Renal pelvis (tissue), 1 donor: ENCODE measurements at regions not wholly inside any gene's neighbourhood (a gene's known extent, or its start where the extent isn't known, plus 50 kb on each side); places are given as distances from the start of the nearest gene placed in this dataset.

Experiments
- DNase-seq: peaks from one replicate; pipeline ENCODE4 v3.0.0-alpha.2; 2013

GRCh38 chr2:180208841-180209240, 201.7 kb upstream of the CWC22 start:
- DNase-seq, result no peak

GRCh38 chr2:180205621-180206235, 198.6 kb upstream of the CWC22 start:
- DNase-seq, result no peak

DNA sequence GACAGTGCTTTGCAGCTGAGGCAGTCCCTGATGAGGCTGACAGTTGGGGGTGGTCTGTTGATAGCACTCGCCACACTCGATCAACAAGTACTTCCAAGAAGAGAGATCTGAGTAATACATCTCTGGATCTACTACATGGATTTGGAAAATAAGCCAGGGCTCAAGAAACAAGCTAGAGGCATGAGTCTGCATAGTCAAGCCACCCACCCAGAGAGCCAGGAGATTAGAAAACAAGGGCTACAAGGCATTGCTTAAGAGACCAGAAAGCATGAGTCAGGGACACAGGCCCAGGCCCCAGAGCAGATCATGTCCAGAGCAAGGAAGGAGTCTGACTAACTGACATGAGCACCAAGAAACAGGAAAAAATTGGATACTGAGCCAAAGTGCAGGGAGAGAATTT, 196.9 kb upstream of the CWC22 start:
- no peak for DNase-seq

GRCh38 chr2:180202467-180202951, 195.4 kb upstream of the CWC22 start:
- peak; percentile 67 for DNase-seq

- no peak for DNase-seq
These were observed 189.4 kb upstream of the CWC22 start for GRCh38 chr2:180196419-180196977.

GRCh38 chr2:180195847-180196246, 188.8 kb upstream of the CWC22 start:
- DNase-seq, result no peak

- no peak for DNase-seq
These were observed 184.5 kb upstream of the CWC22 start for GRCh38 chr2:180191432-180192124.

DNA sequence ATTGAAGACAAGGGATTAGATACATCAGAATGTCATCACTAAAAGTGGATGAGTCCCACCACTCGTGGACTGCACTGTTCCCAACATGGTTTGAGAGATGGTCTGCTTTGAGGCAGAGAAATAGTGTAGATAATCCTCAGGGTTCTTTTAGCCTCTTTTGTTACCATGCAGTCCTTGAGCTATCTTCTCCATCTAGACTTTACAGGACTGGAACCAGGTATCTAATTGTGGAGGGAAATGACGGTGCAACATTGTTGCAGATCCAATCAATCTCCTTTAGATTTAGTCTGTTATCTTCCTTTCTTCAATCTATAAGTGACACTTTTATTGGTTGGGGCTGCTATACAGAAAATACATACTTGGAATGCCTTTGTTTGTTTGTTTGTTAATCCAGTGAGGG, 183.8 kb upstream of the CWC22 start:
- DNase-seq, result no peak

- DNase-seq, result no peak
These were observed 180.5 kb upstream of the CWC22 start for GRCh38 chr2:180187611-180188010.

DNA sequence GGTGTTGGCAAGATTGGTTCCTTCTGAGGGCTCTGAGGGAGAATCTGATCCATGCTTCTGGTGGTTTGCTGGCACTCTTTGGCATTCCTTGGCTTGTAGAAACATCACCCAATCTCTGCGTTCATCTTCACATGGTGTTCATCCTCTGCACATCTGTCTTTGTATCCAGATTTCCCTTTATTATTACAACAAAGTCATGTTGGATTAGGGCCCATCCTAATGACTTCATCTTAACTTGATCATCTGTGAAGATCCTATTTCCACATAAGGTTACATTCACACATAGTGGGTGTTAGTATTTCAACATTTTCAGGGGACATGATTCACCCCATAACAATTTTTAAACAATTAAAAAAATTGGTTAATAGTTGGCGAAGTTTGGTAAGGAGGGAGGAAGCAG, 177.4 kb upstream of the CWC22 start:
- no peak for DNase-seq

- no peak for DNase-seq
These were observed 173.4 kb upstream of the CWC22 start for GRCh38 chr2:180180511-180180910.

DNA sequence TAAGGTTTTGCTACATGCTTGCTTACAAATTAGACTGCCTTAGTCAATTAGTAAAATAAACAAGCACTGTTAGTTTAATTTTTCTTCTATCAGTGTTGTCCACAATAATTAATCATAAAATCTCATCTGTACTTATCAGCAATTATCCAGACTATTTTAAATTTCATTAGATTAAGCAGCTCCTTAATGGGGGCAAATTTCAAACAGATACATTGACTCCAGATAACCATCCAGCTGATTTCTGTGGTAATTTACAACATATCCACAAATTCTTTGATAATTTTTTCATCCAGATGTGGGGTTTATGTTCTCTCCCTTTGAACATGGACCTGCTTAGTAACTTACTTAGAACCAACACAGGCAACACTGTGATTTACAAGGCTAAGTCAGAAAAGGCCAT, 170.4 kb upstream of the CWC22 start:
- no peak for DNase-seq

DNA sequence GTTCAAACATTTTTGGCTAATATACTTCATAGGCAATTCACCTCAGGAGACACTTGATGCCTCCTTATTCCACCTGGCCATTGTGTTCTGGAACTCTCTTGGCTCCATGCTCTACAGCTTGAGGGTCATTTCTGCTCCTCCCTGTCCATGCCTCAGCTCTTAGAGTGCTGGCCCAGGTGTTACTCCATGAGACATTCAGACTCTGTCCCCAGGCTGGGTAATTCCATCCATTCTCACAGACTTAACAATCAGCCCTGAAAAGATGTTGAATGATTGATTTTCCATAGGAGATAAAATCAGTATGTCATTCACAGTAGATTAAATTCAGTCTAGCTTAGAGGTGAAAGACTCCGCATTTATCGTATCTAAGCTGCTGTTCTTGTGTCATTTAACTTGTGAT, 168.6 kb upstream of the CWC22 start:
- no peak for DNase-seq

- no peak for DNase-seq
These were observed 167.5 kb upstream of the CWC22 start for GRCh38 chr2:180174580-180174979.

GRCh38 chr2:180169474-180169873, 162.4 kb upstream of the CWC22 start:
- no peak for DNase-seq

GRCh38 chr2:180161415-180161814, 154.3 kb upstream of the CWC22 start:
- no peak for DNase-seq

DNA sequence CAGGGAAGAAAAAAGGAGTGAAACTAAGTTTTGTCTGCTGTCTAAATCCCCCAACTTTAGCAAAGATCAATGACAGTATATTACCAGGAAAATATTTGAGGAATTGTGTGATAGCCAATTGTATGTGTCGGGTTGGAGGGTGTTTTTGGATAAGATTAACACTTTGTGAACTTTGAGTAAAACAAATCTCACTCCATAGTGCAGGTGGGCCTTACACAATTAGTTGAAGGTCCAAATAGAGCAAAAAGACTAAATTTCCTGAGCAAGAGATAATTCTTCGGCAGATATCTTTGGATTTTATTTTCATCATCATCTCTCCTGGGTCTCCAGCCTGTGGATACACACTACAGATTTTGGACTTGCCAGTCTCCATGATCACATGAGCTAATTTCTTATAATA, 152.8 kb upstream of the CWC22 start:
- no peak for DNase-seq

DNA sequence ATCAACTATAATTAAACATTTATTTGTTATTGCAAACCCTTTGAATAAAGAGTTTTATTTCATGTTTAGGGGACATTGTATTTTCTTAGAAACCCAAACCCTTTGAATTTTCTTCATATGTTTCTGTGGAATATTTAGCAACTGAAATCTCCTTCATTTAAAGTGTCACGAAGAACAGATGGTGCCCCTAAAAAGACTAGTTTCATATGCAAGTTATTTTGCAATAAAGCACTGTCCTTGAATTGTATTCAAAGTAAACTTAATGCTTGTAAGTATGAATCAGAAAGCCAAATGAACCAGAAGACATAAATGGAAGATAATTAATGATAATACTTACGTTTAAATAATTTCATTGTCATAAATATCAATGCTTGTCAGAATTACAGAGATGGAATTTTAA, 151.9 kb upstream of the CWC22 start:
- DNase-seq, result no peak

DNA sequence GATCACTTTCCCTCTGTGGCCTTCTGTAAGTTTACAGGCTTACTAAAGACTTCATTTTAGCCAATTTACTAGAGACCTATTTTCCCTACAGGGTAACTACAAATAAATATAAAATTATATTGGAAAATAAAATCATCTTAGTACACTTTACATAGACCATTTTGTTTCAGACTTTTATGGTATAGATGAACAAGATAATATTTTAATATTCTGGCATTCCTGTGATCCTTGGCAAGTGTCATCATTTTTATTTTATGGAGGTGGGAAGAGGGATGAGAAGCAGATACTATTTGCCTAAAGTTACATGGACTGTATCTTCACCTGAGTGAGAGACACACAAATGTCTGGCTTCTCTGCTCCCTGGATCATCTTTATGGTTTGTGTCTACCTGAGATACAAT, 149.6 kb upstream of the CWC22 start:
- DNase-seq, result no peak

DNA sequence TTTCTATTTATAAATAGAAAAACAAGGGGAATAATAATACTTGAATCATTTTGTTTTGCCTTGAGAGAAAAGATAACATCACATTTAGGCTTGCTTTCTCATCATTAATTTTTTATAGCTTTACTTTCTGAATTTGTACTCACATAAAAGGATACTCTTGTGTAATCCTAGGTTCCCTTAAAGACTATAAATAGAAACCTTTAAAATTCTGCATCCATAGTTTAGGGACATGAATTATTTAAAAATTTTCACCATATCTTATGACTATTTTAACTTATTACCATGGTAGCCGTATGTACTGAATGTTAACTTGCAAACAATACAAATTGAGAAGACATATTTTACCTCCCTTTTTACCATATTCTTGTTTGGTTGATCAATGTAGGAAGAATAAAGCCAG, 143.5 kb upstream of the CWC22 start:
- no peak for DNase-seq

- DNase-seq, result no peak
These were observed 139.4 kb upstream of the CWC22 start for GRCh38 chr2:180146541-180146940.

GRCh38 chr2:180146114-180146513, 139.0 kb upstream of the CWC22 start:
- no peak for DNase-seq

DNA sequence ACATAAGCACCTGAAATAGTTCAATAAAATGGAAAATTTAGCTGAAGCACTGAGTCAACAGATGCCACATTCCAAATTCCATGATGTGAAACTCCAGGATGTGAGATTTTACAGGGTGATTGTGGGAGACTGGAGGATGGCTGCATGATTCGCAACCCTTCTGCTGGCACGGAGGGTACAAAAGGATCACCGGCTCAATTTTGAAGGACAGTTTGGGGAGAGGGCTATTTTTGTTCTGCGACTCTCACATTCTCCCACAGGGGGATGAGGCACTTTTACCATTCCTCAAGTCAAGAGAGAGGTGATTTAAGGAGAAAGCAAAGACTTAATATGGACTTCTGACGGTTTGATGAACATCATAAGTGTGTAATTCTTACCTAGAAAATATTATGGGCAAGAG, 138.1 kb upstream of the CWC22 start:
- no peak for DNase-seq

GRCh38 chr2:180144338-180144813, 137.3 kb upstream of the CWC22 start:
- DNase-seq, result no peak
